ENCODE measurements at regions not wholly inside any gene's neighbourhood (a gene's known extent, or its start where the extent isn't known, plus 50 kb on each side); places are given as distances from the start of the nearest gene placed in this dataset.
A peak's percentile ranks its signal among the peaks of the same experiment; 100 is the strongest.

- TF ChIP-seq CBX3 (IDR thresholded peaks at IDR 0.05; ENCODE audit: borderline replicate concordance in 1 of 2, low read length in 2 of 2) (0 out of 3 replicates have a peak, but pooled peaks of 1 of the 2 experiments have one; percentile 6), ELK1 (CRISPR knock-in tag; IDR thresholded peaks at IDR 0.05) (no peak), TFAM (CRISPR knock-in tag; conservative IDR thresholded peaks at IDR 0.05) (no peak), RNF2 (IDR thresholded peaks at IDR 0.05) (no peak)
Observed at GRCh38 chr15:66922608-66923007, 142.8 kb upstream of the SMAD3 start (continued).

GRCh38 chr15:66923438-66923881 lies 141.9 kb upstream of the SMAD3 start:
- H3K4me3 ChIP-seq = no peak overlapping the region
- no peaks in the 10 kb centered on the region for H3K36me3 ChIP-seq (ENCODE audit: control insufficient read depth, insufficient read depth, low read length)
- peaks cover 6% of the 10 kb centered on the region for H3K9me3 ChIP-seq (replicated peaks; ENCODE audit: control insufficient read depth, insufficient read depth, low read depth, low read length)
- H3K9me1 ChIP-seq (ENCODE audit: control insufficient read depth, insufficient read depth, low read length) = no peaks in the 10 kb centered on the region
- H3K9ac ChIP-seq (ENCODE audit: insufficient read depth in 1 of 2, low read depth in 2 of 2, low read length in 2 of 2) = no peak overlapping the region
- DNase-seq (ENCODE audit: extremely low read depth in 1 of 4, low spot score in 3 of 4) (peak; percentile 59 to 67 (median 62)), ATAC-seq (peak; percentile 88), FAIRE-seq (peak; percentile 74)
- no peak overlapping the region for H2AFZ ChIP-seq (ENCODE audit: low read depth, low read length)
- H4K20me1 ChIP-seq (replicated peaks; ENCODE audit: control insufficient read depth, insufficient read depth, low read length) = no peaks in the 10 kb centered on the region
- no peaks in the 10 kb centered on the region; a peak in 1 of 5 replicates for H3K4me1 ChIP-seq (replicated peaks in 1 of 2; ENCODE audit: control insufficient read depth in 2 of 2, insufficient read depth in 2 of 2, low read length in 2 of 2)
- in situ Hi-C loops (cut with MboI) = no loop called here
- H3K4me2 ChIP-seq (ENCODE audit: insufficient read depth, low read length) = no peak overlapping the region
- ChIA-PET POLR2A (no interaction called here), CTCF (ENCODE audit: low intra/inter-chr PET ratio) (interaction anchor here (0.5 kb wide), 1 partner anchor 412 kb away, joined by 3 read pairs; no protein-coding TSS in a partner anchor)
- H3K79me2 ChIP-seq (ENCODE audit: control insufficient read depth, insufficient read depth, low read length) = no peaks in the 10 kb centered on the region
- WGBS (ENCODE audit: insufficient coverage, low coverage, missing lambda C conversion rate) = 8% methylated on average over 7 of the region's 7 CpGs
- H3K27me3 ChIP-seq (ENCODE audit: control insufficient read depth in 2 of 2, insufficient read depth in 2 of 2, low read length in 2 of 2) = peaks cover 0 to 4% of the 10 kb centered on the region in 2 experiments; a peak in 1 of 5 replicates
- BruUV-seq (replicated peaks) = no TSS peak
- H3K27ac ChIP-seq (ENCODE audit: extremely low read depth, low read depth, low read length) = no peak overlapping the region
- intact Hi-C loops (cut with micrococcal nuclease) = no loop called here
- TF ChIP-seq BRD9 (IDR thresholded peaks at IDR 0.05; ENCODE audit: low read depth, partially characterized antibody) (no peak), RFX7 (CRISPR knock-in tag; IDR thresholded peaks at IDR 0.05) (no peak), ZNF41 (CRISPR knock-in tag; conservative IDR thresholded peaks at IDR 0.05) (no peak), PML (IDR thresholded peaks at IDR 0.05; ENCODE audit: low read length) (no peak), ZMIZ1 (IDR thresholded peaks at IDR 0.05; ENCODE audit: low read depth in 2 of 2, low read length in 2 of 2) (no peak), MAFG (tag; conservative IDR thresholded peaks at IDR 0.05) (no peak), XRCC5 (IDR thresholded peaks at IDR 0.05; ENCODE audit: low read depth, low read length) (no peak), CHD4 (IDR thresholded peaks at IDR 0.05; ENCODE audit: insufficient read depth, insufficient replicate concordance, low read depth, low read length, poor library complexity, severe bottlenecking) (no peak), RAD21 (CRISPR knock-in tag; conservative IDR thresholded peaks at IDR 0.05 in 1 of 2, IDR thresholded peaks at IDR 0.05 in 1 of 2) (peak in 1 of 2 experiments; percentile 18; a peak in 1 of 4 replicates), ZBTB17 (CRISPR knock-in tag; IDR thresholded peaks at IDR 0.05) (no peak), SIN3B (IDR thresholded peaks at IDR 0.05; ENCODE audit: low read depth) (no peak), HDGF (IDR thresholded peaks at IDR 0.05) (no peak), POLR2H (tag; IDR thresholded peaks at IDR 0.05; ENCODE audit: low read depth) (no peak), ZC3H11A (IDR thresholded peaks at IDR 0.05; ENCODE audit: low read depth, low read length) (no peak), ZNF239 (CRISPR knock-in tag; IDR thresholded peaks at IDR 0.05) (no peak)
